Lung (tissue), 11 donors: ENCODE measurements at regions not wholly inside any gene's neighbourhood (a gene's known extent, or its start where the extent isn't known, plus 50 kb on each side); places are given as distances from the start of the nearest gene placed in this dataset.
A peak's percentile ranks its signal among the peaks of the same experiment; 100 is the strongest.

ENCODE experiments used
- ATAC-seq: fragments of 200-7000 bp; cut with Tn5 transposase; one replicate; pipeline ENCODE4 v1.9.1; 2020; ENCODE audit warnings: moderate number of reproducible peaks; ENCODE audit not compliant: insufficient read depth, low FRiP score
- DNase-seq, 3 donors: peaks; one replicate each; pipeline ENCODE4 v3.0.0-alpha.2; 2013 to 2017
- H3K27ac ChIP-seq, 2 donors: one replicate each; pipeline ENCODE4 v1.5.1; 2013; ENCODE audit warnings: mild to moderate bottlenecking in 2 of 2, moderate library complexity in 2 of 2, control low read depth in 1 of 2, inconsistent platforms in 1 of 2, low read depth in 1 of 2, low read length in 1 of 2
- H3K27me3 ChIP-seq, 3 donors: one replicate each; pipeline ENCODE4 v1.5.1; 2013; ENCODE audit warnings: low read length in 2 of 3; ENCODE audit not compliant: control insufficient read depth in 3 of 3, insufficient read depth in 3 of 3
- H3K36me3 ChIP-seq, 4 donors: one replicate each; pipeline ENCODE4 v1.5.1; 2013; ENCODE audit warnings: low read length in 4 of 4, mild to moderate bottlenecking in 1 of 4, moderate library complexity in 1 of 4; ENCODE audit not compliant: control insufficient read depth in 4 of 4, insufficient read depth in 4 of 4
- H3K4me1 ChIP-seq, 5 donors: one replicate each; pipeline ENCODE4 v1.5.1; 2013; ENCODE audit warnings: low read length in 5 of 5, mild to moderate bottlenecking in 2 of 5, moderate library complexity in 1 of 5; ENCODE audit not compliant: control insufficient read depth in 5 of 5, insufficient read depth in 5 of 5
- H3K4me3 ChIP-seq: one replicate; pipeline ENCODE4 v1.5.1; 2013; ENCODE audit warnings: mild to moderate bottlenecking, control low read depth, moderate library complexity
- H3K9ac ChIP-seq, 2 donors: one replicate each; pipeline ENCODE4 v1.5.1; 2013; ENCODE audit warnings: low read length in 2 of 2, control low read depth in 1 of 2; ENCODE audit not compliant: insufficient read depth in 1 of 2
- H3K9me3 ChIP-seq, 4 donors: one replicate each; pipeline ENCODE4 v1.5.1; 2013; ENCODE audit warnings: low read length in 3 of 4, mild to moderate bottlenecking in 1 of 4, moderate library complexity in 1 of 4; ENCODE audit not compliant: control insufficient read depth in 4 of 4, insufficient read depth in 3 of 4
- CTCF ChIP-seq: IDR thresholded peaks from 2 replicates; pipeline ENCODE4 v1.5.1; 2012; ENCODE audit warnings: mild to moderate bottlenecking; ENCODE audit errors: control extremely low read depth, extremely low read depth
- WGBS, 2 donors: extraction: QIAGEN DNeasy Blood & Tissue Kit; methylation state at CpG; one replicate each; pipeline ENCODE4 v1.1.7; 2013; 5-methylcytosine and 5-hydroxymethylcytosine counted together
- donor health status: control.
- donor health status: control.
- donor health status: Bipolar disorder and iron deficiency.
- donor health status: healthy.
- donor health status: DM: yes; HTN: yes; CAD: no.

GRCh38 chr2:6785493-6785892 is 80.2 kb downstream of the CMPK2 start:
- peak in 1 of 3 donors; percentile 17 for DNase-seq
- Histone ChIP-seq H3K36me3 (no peaks in the 10 kb centered on the region), H3K9ac (no peak overlapping the region), H3K4me1 (peaks cover 0 to 10% (median 6%) of the 10 kb centered on the region in 5 donors), H3K27ac (no peak overlapping the region), H3K4me3 (no peak overlapping the region), H3K27me3 (no peaks in the 10 kb centered on the region), H3K9me3 (peaks cover 0 to under 1% (median 0%) of the 10 kb centered on the region in 4 donors)
- 81 to 85% methylated on average over 4 of the region's 4 CpGs for WGBS, 2 donors
- ATAC-seq: no peak
- TF ChIP-seq CTCF: no peak

GRCh38 chr2:6787376-6787775 is 78.3 kb downstream of the CMPK2 start:
- no peak for TF ChIP-seq CTCF
- Histone ChIP-seq H3K4me3 (no peak overlapping the region), H3K27me3 (no peaks in the 10 kb centered on the region), H3K9ac (no peak overlapping the region), H3K36me3 (no peaks in the 10 kb centered on the region), H3K9me3 (no peaks in the 10 kb centered on the region), H3K27ac (no peak overlapping the region), H3K4me1 (no peaks in the 10 kb centered on the region)
- ATAC-seq (no peak), DNase-seq (no peak)
- WGBS, 2 donors: 94 to 100% methylated on average over 1 of the region's 1 CpG

- no peak for ATAC-seq
- Histone ChIP-seq H3K27ac (no peak overlapping the region), H3K36me3 (no peaks in the 10 kb centered on the region), H3K4me1 (no peaks in the 10 kb centered on the region), H3K9me3 (no peaks in the 10 kb centered on the region), H3K27me3 (no peaks in the 10 kb centered on the region), H3K9ac (no peak overlapping the region), H3K4me3 (no peak overlapping the region)
- no peak for TF ChIP-seq CTCF
- no peak for DNase-seq
- 83 to 87% methylated on average over 2 of the region's 2 CpGs for WGBS, 2 donors
These were observed 77.1 kb downstream of the CMPK2 start for GRCh38 chr2:6788614-6789013.

- Histone ChIP-seq H3K9me3 (no peaks in the 10 kb centered on the region), H3K36me3 (no peaks in the 10 kb centered on the region), H3K4me1 (no peaks in the 10 kb centered on the region), H3K27me3 (no peaks in the 10 kb centered on the region), H3K27ac (no peak overlapping the region), H3K9ac (no peak overlapping the region), H3K4me3 (no peak overlapping the region)
- 80 to 89% methylated on average over 6 of the region's 6 CpGs for WGBS, 2 donors
- no peak for ATAC-seq
- no peak for DNase-seq
- TF ChIP-seq CTCF: no peak
These were observed 76.1 kb downstream of the CMPK2 start for GRCh38 chr2:6789559-6790138.
